ENCODE measurements at regions not wholly inside any gene's neighbourhood (a gene's known extent, or its start where the extent isn't known, plus 50 kb on each side); places are given as distances from the start of the nearest gene placed in this dataset.

DNA sequence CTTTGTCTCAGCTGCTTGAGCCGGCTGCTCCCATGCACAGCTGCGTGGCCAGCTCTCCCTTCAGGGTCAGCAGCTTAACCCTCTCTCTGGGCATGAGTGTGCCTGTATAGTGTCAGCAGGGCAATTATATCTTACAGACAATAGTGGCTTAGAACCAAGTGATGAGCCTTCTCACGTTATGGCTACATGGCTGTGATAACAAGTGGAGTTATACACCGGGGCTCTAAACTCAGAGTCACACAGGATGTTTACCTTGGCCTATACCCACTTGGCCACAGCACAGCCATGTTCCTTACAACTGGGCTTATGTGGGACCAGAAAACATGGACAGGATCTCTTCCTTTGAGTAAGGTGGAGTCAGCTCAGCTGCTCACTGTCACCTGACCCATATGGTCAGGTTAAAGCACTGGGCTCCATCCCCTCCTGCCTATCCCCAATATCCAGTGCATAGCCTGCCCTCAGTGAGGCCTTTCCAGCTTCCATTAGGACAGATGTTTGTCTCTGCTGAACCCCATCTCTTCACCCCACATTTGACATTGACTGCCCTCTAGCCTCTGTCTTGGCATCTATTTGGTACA is 294.2 kb upstream of the NCKAP5 start:
- ATAC-seq (no peak), FAIRE-seq (no peak), DNase-seq (ENCODE audit: extremely low read depth in 1 of 4, low spot score in 3 of 4) (no peak)
- Histone ChIP-seq H2AFZ (ENCODE audit: low read depth, low read length) (no peak overlapping the region), H3K9me3 (replicated peaks; ENCODE audit: control insufficient read depth, insufficient read depth, low read depth, low read length) (no peaks in the 10 kb centered on the region), H3K4me3 (no peak overlapping the region), H3K9ac (ENCODE audit: insufficient read depth in 1 of 2, low read depth in 2 of 2, low read length in 2 of 2) (no peak overlapping the region), H3K27me3 (ENCODE audit: control insufficient read depth in 2 of 2, insufficient read depth in 2 of 2, low read length in 2 of 2) (no peaks in the 10 kb centered on the region; a peak in 1 of 5 replicates), H3K4me1 (replicated peaks in 1 of 2; ENCODE audit: control insufficient read depth in 2 of 2, insufficient read depth in 2 of 2, low read length in 2 of 2) (no peaks in the 10 kb centered on the region), H3K4me2 (ENCODE audit: insufficient read depth, low read length) (no peak overlapping the region), H3K9me1 (ENCODE audit: control insufficient read depth, insufficient read depth, low read length) (no peaks in the 10 kb centered on the region), H4K20me1 (replicated peaks; ENCODE audit: control insufficient read depth, insufficient read depth, low read length) (no peaks in the 10 kb centered on the region), H3K27ac (ENCODE audit: extremely low read depth, low read depth, low read length) (no peak overlapping the region), H3K36me3 (ENCODE audit: control insufficient read depth, insufficient read depth, low read length) (no peaks in the 10 kb centered on the region), H3K79me2 (ENCODE audit: control insufficient read depth, insufficient read depth, low read length) (no peaks in the 10 kb centered on the region)
- 0% methylated on average over 4 of the region's 4 CpGs for WGBS (ENCODE audit: insufficient coverage, low coverage, missing lambda C conversion rate)
- BruUV-seq (replicated peaks) = no TSS peak
- CTCF ChIA-PET (ENCODE audit: low intra/inter-chr PET ratio) = no interaction called here
- in situ Hi-C loops (cut with MboI) = no loop called here
- intact Hi-C loops (cut with micrococcal nuclease) = no loop called here
- POLR2A ChIA-PET = interaction anchor here (0.6 kb wide), 1 partner anchor 152 kb away, joined by 3 read pairs; no protein-coding TSS in a partner anchor
- TF ChIP-seq PRMT5 (CRISPR knock-in tag; IDR thresholded peaks at IDR 0.05) = no peak
- TF ChIP-seq, protein P1, sequence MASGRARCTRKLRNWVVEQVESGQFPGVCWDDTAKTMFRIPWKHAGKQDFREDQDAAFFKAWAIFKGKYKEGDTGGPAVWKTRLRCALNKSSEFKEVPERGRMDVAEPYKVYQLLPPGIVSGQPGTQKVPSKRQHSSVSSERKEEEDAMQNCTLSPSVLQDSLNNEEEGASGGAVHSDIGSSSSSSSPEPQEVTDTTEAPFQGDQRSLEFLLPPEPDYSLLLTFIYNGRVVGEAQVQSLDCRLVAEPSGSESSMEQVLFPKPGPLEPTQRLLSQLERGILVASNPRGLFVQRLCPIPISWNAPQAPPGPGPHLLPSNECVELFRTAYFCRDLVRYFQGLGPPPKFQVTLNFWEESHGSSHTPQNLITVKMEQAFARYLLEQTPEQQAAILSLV (tag; IDR thresholded peaks at IDR 0.05) = no peak
- TF ChIP-seq XRCC3 (IDR thresholded peaks at IDR 0.05) = no peak
- TF ChIP-seq, protein P2, sequence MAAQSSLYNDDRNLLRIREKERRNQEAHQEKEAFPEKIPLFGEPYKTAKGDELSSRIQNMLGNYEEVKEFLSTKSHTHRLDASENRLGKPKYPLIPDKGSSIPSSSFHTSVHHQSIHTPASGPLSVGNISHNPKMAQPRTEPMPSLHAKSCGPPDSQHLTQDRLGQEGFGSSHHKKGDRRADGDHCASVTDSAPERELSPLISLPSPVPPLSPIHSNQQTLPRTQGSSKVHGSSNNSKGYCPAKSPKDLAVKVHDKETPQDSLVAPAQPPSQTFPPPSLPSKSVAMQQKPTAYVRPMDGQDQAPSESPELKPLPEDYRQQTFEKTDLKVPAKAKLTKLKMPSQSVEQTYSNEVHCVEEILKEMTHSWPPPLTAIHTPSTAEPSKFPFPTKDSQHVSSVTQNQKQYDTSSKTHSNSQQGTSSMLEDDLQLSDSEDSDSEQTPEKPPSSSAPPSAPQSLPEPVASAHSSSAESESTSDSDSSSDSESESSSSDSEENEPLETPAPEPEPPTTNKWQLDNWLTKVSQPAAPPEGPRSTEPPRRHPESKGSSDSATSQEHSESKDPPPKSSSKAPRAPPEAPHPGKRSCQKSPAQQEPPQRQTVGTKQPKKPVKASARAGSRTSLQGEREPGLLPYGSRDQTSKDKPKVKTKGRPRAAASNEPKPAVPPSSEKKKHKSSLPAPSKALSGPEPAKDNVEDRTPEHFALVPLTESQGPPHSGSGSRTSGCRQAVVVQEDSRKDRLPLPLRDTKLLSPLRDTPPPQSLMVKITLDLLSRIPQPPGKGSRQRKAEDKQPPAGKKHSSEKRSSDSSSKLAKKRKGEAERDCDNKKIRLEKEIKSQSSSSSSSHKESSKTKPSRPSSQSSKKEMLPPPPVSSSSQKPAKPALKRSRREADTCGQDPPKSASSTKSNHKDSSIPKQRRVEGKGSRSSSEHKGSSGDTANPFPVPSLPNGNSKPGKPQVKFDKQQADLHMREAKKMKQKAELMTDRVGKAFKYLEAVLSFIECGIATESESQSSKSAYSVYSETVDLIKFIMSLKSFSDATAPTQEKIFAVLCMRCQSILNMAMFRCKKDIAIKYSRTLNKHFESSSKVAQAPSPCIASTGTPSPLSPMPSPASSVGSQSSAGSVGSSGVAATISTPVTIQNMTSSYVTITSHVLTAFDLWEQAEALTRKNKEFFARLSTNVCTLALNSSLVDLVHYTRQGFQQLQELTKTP (IDR thresholded peaks at IDR 0.05; ENCODE audit: low read depth in 1 of 2, partially characterized antibody in 2 of 2) = no peak
- TF ChIP-seq, protein P3, sequence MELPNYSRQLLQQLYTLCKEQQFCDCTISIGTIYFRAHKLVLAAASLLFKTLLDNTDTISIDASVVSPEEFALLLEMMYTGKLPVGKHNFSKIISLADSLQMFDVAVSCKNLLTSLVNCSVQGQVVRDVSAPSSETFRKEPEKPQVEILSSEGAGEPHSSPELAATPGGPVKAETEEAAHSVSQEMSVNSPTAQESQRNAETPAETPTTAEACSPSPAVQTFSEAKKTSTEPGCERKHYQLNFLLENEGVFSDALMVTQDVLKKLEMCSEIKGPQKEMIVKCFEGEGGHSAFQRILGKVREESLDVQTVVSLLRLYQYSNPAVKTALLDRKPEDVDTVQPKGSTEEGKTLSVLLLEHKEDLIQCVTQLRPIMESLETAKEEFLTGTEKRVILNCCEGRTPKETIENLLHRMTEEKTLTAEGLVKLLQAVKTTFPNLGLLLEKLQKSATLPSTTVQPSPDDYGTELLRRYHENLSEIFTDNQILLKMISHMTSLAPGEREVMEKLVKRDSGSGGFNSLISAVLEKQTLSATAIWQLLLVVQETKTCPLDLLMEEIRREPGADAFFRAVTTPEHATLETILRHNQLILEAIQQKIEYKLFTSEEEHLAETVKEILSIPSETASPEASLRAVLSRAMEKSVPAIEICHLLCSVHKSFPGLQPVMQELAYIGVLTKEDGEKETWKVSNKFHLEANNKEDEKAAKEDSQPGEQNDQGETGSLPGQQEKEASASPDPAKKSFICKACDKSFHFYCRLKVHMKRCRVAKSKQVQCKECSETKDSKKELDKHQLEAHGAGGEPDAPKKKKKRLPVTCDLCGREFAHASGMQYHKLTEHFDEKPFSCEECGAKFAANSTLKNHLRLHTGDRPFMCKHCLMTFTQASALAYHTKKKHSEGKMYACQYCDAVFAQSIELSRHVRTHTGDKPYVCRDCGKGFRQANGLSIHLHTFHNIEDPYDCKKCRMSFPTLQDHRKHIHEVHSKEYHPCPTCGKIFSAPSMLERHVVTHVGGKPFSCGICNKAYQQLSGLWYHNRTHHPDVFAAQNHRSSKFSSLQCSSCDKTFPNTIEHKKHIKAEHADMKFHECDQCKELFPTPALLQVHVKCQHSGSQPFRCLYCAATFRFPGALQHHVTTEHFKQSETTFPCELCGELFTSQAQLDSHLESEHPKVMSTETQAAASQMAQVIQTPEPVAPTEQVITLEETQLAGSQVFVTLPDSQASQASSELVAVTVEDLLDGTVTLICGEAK (IDR thresholded peaks at IDR 0.05) = no peak
- TF ChIP-seq, protein P3 (CRISPR knock-in tag; IDR thresholded peaks at IDR 0.05) = no peak
- TF ChIP-seq ZNF324 (CRISPR knock-in tag; IDR thresholded peaks at IDR 0.05) = no peak
- no peak for TF ChIP-seq TCFL5 (CRISPR knock-in tag; conservative IDR thresholded peaks at IDR 0.05)
- TF ChIP-seq TBP (optimal IDR thresholded peaks at IDR 0.05; ENCODE audit: low read depth, low read length) = no peak
